ENCODE measurements at regions not wholly inside any gene's neighbourhood (a gene's known extent, or its start where the extent isn't known, plus 50 kb on each side); places are given as distances from the start of the nearest gene placed in this dataset.

- Histone ChIP-seq H3K27ac (ENCODE audit: low read length) (no peak overlapping the region), H3K4me1 (ENCODE audit: control insufficient read depth, insufficient read depth, low read length) (no peaks in the 10 kb centered on the region), H3K36me3 (ENCODE audit: control insufficient read depth in 2 of 2, insufficient read depth in 2 of 2, low read length in 2 of 2) (no peaks in the 10 kb centered on the region), H3K9me3 (ENCODE audit: control insufficient read depth in 2 of 2, low read length in 2 of 2) (no peaks in the 10 kb centered on the region), H3K4me3 (ENCODE audit: low read length in 2 of 2) (no peak overlapping the region), H3K9ac (ENCODE audit: low read length in 2 of 2) (no peak overlapping the region), H3K27me3 (ENCODE audit: control insufficient read depth in 1 of 2, insufficient read depth in 2 of 2, low read length in 2 of 2) (no peaks in the 10 kb centered on the region)
Observed at GRCh38 chr2:207416900-207417299, 112.9 kb upstream of the CREB1 start.

GRCh38 chr2:207417301-207417718, 112.5 kb upstream of the CREB1 start:
- no peaks in the 10 kb centered on the region for H3K36me3 ChIP-seq (ENCODE audit: control insufficient read depth in 2 of 2, insufficient read depth in 2 of 2, low read length in 2 of 2)
- H3K4me1 ChIP-seq (ENCODE audit: control insufficient read depth, insufficient read depth, low read length): no peaks in the 10 kb centered on the region
- no peak overlapping the region for H3K9ac ChIP-seq (ENCODE audit: low read length in 2 of 2)
- no peak overlapping the region for H3K4me3 ChIP-seq (ENCODE audit: low read length in 2 of 2)
- no peak overlapping the region for H3K27ac ChIP-seq (ENCODE audit: low read length)
- H3K27me3 ChIP-seq (ENCODE audit: control insufficient read depth in 1 of 2, insufficient read depth in 2 of 2, low read length in 2 of 2): no peaks in the 10 kb centered on the region
- no peaks in the 10 kb centered on the region for H3K9me3 ChIP-seq (ENCODE audit: control insufficient read depth in 2 of 2, low read length in 2 of 2)

GRCh38 chr2:207418419-207418818, 111.3 kb upstream of the CREB1 start:
- Histone ChIP-seq H3K36me3 (ENCODE audit: control insufficient read depth in 2 of 2, insufficient read depth in 2 of 2, low read length in 2 of 2) (no peaks in the 10 kb centered on the region), H3K9me3 (ENCODE audit: control insufficient read depth in 2 of 2, low read length in 2 of 2) (no peaks in the 10 kb centered on the region), H3K27ac (ENCODE audit: low read length) (no peak overlapping the region), H3K4me1 (ENCODE audit: control insufficient read depth, insufficient read depth, low read length) (no peaks in the 10 kb centered on the region), H3K27me3 (ENCODE audit: control insufficient read depth in 1 of 2, insufficient read depth in 2 of 2, low read length in 2 of 2) (no peaks in the 10 kb centered on the region), H3K9ac (ENCODE audit: low read length in 2 of 2) (no peak overlapping the region), H3K4me3 (ENCODE audit: low read length in 2 of 2) (no peak overlapping the region)

- H3K27ac ChIP-seq (ENCODE audit: low read length): no peak overlapping the region
- H3K36me3 ChIP-seq (ENCODE audit: control insufficient read depth in 2 of 2, insufficient read depth in 2 of 2, low read length in 2 of 2): no peaks in the 10 kb centered on the region
- H3K27me3 ChIP-seq (ENCODE audit: control insufficient read depth in 1 of 2, insufficient read depth in 2 of 2, low read length in 2 of 2): no peaks in the 10 kb centered on the region
- no peaks in the 10 kb centered on the region for H3K4me1 ChIP-seq (ENCODE audit: control insufficient read depth, insufficient read depth, low read length)
- no peak overlapping the region for H3K4me3 ChIP-seq (ENCODE audit: low read length in 2 of 2)
- no peak overlapping the region for H3K9ac ChIP-seq (ENCODE audit: low read length in 2 of 2)
- H3K9me3 ChIP-seq (ENCODE audit: control insufficient read depth in 2 of 2, low read length in 2 of 2): no peaks in the 10 kb centered on the region
Observed at GRCh38 chr2:207419331-207419730, 110.4 kb upstream of the CREB1 start.

DNA sequence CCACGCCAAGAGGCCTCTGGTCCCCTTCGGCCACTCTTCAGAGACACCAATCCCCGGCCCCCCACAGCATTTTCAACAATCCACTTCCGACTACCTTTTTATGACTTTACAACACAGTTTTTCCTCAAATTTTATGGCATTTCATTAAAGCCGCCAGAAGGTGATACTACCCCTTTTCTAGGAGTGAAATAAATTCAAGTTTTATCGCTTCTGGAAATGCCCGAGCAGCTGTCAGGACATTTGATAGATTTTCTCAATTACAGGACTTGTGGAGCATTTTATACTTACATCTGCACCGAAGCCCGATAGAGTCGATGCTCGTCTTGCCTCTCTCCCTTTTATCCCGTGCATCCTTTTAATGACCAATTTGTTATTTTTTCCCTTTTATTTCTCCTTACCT, 108.1 kb upstream of the CREB1 start:
- Histone ChIP-seq H3K27ac (ENCODE audit: low read length) (no peak overlapping the region), H3K9me3 (ENCODE audit: control insufficient read depth in 2 of 2, low read length in 2 of 2) (no peaks in the 10 kb centered on the region), H3K9ac (ENCODE audit: low read length in 2 of 2) (no peak overlapping the region), H3K36me3 (ENCODE audit: control insufficient read depth in 2 of 2, insufficient read depth in 2 of 2, low read length in 2 of 2) (no peaks in the 10 kb centered on the region), H3K4me3 (ENCODE audit: low read length in 2 of 2) (no peak overlapping the region), H3K4me1 (ENCODE audit: control insufficient read depth, insufficient read depth, low read length) (no peaks in the 10 kb centered on the region), H3K27me3 (ENCODE audit: control insufficient read depth in 1 of 2, insufficient read depth in 2 of 2, low read length in 2 of 2) (no peaks in the 10 kb centered on the region)

DNA sequence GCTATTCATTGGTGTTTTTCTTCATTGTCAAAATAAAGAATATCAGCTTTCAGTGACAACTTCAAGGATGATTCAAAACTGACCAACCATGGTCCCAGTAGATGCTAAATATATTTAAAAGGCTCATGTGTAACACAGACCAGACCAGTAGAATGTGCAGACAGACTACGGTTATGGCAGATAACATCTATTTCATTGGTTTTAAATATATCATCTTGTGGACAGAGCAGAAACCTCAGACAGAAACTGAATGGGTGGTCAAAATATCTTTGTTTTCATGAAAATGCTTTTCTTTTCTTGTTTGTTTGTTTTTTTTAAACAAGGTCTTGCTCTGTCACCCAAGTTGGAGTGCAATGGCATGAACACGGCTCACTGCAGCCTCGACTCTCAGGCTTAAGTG, 107.4 kb upstream of the CREB1 start:
- Histone ChIP-seq H3K27me3 (ENCODE audit: control insufficient read depth in 1 of 2, insufficient read depth in 2 of 2, low read length in 2 of 2) (no peaks in the 10 kb centered on the region), H3K9ac (ENCODE audit: low read length in 2 of 2) (no peak overlapping the region), H3K27ac (ENCODE audit: low read length) (no peak overlapping the region), H3K4me3 (ENCODE audit: low read length in 2 of 2) (no peak overlapping the region), H3K4me1 (ENCODE audit: control insufficient read depth, insufficient read depth, low read length) (no peaks in the 10 kb centered on the region), H3K36me3 (ENCODE audit: control insufficient read depth in 2 of 2, insufficient read depth in 2 of 2, low read length in 2 of 2) (no peaks in the 10 kb centered on the region), H3K9me3 (ENCODE audit: control insufficient read depth in 2 of 2, low read length in 2 of 2) (no peaks in the 10 kb centered on the region)

- no peak overlapping the region for H3K9ac ChIP-seq (ENCODE audit: low read length in 2 of 2)
- H3K27ac ChIP-seq (ENCODE audit: low read length): no peak overlapping the region
- no peaks in the 10 kb centered on the region for H3K27me3 ChIP-seq (ENCODE audit: control insufficient read depth in 1 of 2, insufficient read depth in 2 of 2, low read length in 2 of 2)
- no peaks in the 10 kb centered on the region for H3K4me1 ChIP-seq (ENCODE audit: control insufficient read depth, insufficient read depth, low read length)
- no peaks in the 10 kb centered on the region for H3K36me3 ChIP-seq (ENCODE audit: control insufficient read depth in 2 of 2, insufficient read depth in 2 of 2, low read length in 2 of 2)
- H3K4me3 ChIP-seq (ENCODE audit: low read length in 2 of 2): no peak overlapping the region
- no peaks in the 10 kb centered on the region for H3K9me3 ChIP-seq (ENCODE audit: control insufficient read depth in 2 of 2, low read length in 2 of 2)
Observed at GRCh38 chr2:207423886-207424285, 105.9 kb upstream of the CREB1 start.

GRCh38 chr2:207427986-207428385, 101.8 kb upstream of the CREB1 start:
- Histone ChIP-seq H3K9me3 (ENCODE audit: control insufficient read depth in 2 of 2, low read length in 2 of 2) (no peaks in the 10 kb centered on the region), H3K27me3 (ENCODE audit: control insufficient read depth in 1 of 2, insufficient read depth in 2 of 2, low read length in 2 of 2) (no peaks in the 10 kb centered on the region), H3K9ac (ENCODE audit: low read length in 2 of 2) (no peak overlapping the region), H3K4me3 (ENCODE audit: low read length in 2 of 2) (no peak overlapping the region), H3K27ac (ENCODE audit: low read length) (no peak overlapping the region), H3K4me1 (ENCODE audit: control insufficient read depth, insufficient read depth, low read length) (no peaks in the 10 kb centered on the region), H3K36me3 (ENCODE audit: control insufficient read depth in 2 of 2, insufficient read depth in 2 of 2, low read length in 2 of 2) (no peaks in the 10 kb centered on the region)

- Histone ChIP-seq H3K4me3 (ENCODE audit: low read length in 2 of 2) (no peak overlapping the region), H3K9ac (ENCODE audit: low read length in 2 of 2) (no peak overlapping the region), H3K9me3 (ENCODE audit: control insufficient read depth in 2 of 2, low read length in 2 of 2) (no peaks in the 10 kb centered on the region), H3K4me1 (ENCODE audit: control insufficient read depth, insufficient read depth, low read length) (no peaks in the 10 kb centered on the region), H3K27ac (ENCODE audit: low read length) (no peak overlapping the region), H3K36me3 (ENCODE audit: control insufficient read depth in 2 of 2, insufficient read depth in 2 of 2, low read length in 2 of 2) (no peaks in the 10 kb centered on the region), H3K27me3 (ENCODE audit: control insufficient read depth in 1 of 2, insufficient read depth in 2 of 2, low read length in 2 of 2) (no peaks in the 10 kb centered on the region)
Observed at GRCh38 chr2:207428573-207428972, 101.2 kb upstream of the CREB1 start.

DNA sequence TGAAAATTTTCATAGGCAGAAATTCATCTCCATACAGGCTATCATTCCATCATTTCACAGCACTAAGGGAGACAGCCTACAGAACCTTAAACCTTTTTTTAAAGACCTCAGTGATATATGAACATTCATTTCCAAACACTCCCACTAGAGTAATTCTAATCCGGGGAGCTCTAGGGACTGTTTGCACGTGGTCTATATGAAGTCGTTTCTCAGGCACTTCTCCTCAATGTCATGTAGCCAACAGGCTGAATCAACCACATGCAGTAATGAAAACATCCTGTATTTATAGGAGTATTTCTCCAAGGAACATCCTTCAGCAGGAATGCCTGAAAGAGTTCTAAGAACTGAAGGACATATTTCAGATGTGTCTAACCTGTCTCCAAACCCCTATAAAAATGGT, 97.3 kb upstream of the CREB1 start:
- Histone ChIP-seq H3K27ac (ENCODE audit: low read length) (no peak overlapping the region), H3K4me1 (ENCODE audit: control insufficient read depth, insufficient read depth, low read length) (peaks cover 3% of the 10 kb centered on the region), H3K9me3 (ENCODE audit: control insufficient read depth in 2 of 2, low read length in 2 of 2) (no peaks in the 10 kb centered on the region), H3K9ac (ENCODE audit: low read length in 2 of 2) (no peak overlapping the region), H3K36me3 (ENCODE audit: control insufficient read depth in 2 of 2, insufficient read depth in 2 of 2, low read length in 2 of 2) (no peaks in the 10 kb centered on the region), H3K27me3 (ENCODE audit: control insufficient read depth in 1 of 2, insufficient read depth in 2 of 2, low read length in 2 of 2) (no peaks in the 10 kb centered on the region), H3K4me3 (ENCODE audit: low read length in 2 of 2) (no peak overlapping the region)

DNA sequence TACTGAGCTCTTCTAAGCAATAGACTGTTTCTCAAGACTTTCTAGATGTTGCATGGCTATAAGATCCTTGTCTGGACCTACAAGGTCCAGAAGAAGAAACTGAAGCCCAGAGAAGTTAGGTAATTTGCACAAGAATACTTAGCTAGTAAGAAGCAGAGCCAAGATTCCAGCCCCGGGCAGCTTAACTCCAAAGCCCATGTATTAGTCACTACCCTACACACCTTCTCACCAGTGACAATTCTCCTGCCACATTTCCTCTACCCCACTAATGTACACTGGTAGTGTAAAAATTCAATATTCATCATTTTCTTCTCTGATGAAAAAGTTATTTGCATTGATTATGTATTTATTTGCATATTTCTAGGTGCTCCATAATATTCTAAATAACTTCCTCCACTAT, 95.5 kb upstream of the CREB1 start:
- H3K27ac ChIP-seq (ENCODE audit: low read length): no peak overlapping the region
- H3K36me3 ChIP-seq (ENCODE audit: control insufficient read depth in 2 of 2, insufficient read depth in 2 of 2, low read length in 2 of 2): no peaks in the 10 kb centered on the region
- no peak overlapping the region for H3K4me3 ChIP-seq (ENCODE audit: low read length in 2 of 2)
- H3K9me3 ChIP-seq (ENCODE audit: control insufficient read depth in 2 of 2, low read length in 2 of 2): no peaks in the 10 kb centered on the region
- H3K4me1 ChIP-seq (ENCODE audit: control insufficient read depth, insufficient read depth, low read length): peaks cover 3% of the 10 kb centered on the region
- H3K9ac ChIP-seq (ENCODE audit: low read length in 2 of 2): no peak overlapping the region
- H3K27me3 ChIP-seq (ENCODE audit: control insufficient read depth in 1 of 2, insufficient read depth in 2 of 2, low read length in 2 of 2): no peaks in the 10 kb centered on the region
